ENCODE measurements at regions not wholly inside any gene's neighbourhood (a gene's known extent, or its start where the extent isn't known, plus 50 kb on each side); places are given as distances from the start of the nearest gene placed in this dataset.

DNA sequence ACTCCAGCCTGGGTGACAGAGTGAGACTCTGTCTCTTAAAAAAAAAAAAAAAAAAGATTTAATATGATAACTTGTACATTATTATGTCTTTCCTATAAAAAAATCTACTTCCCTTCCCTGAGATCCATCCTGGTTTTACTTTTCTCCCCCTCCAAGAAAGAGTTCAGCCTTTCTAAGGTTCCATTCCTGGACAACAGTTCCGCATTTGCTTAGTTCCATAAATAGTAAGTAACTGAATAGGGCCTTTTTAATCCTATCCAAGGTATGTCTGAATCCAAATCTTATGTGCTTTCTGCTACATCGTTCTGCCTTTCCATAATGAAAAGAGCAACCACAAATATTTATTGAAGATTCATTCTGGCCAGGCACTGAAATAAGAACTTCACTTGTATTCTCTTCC is 187.8 kb downstream of the DACT1 start:
- H2BK5ac ChIP-seq (ENCODE audit: low read depth, low read length) = no peak overlapping the region
- H4K5ac ChIP-seq (ENCODE audit: insufficient read length, low read depth, low read length) = no peak overlapping the region
- no peak overlapping the region for H2BK20ac ChIP-seq (ENCODE audit: low read length)
- FAIRE-seq (no peak), DNase-seq (ENCODE audit: low read depth in 1 of 2, low spot score in 2 of 2) (no peak)
- H2BK15ac ChIP-seq (ENCODE audit: low read length) = no peak overlapping the region
- no peak overlapping the region for H2BK12ac ChIP-seq (ENCODE audit: low read depth, low read length)
- H4K8ac ChIP-seq (ENCODE audit: extremely low read depth, insufficient read depth, low read length) = no peak overlapping the region
- no peak overlapping the region for H3K56ac ChIP-seq (replicated peaks; ENCODE audit: insufficient read length, low read depth, low read length)
- ChIA-PET POLR2A (ENCODE audit: partially characterized antibody) (no interaction called here), CTCF (ENCODE audit: partially characterized antibody) (interaction anchor here (0.9 to 4.6 kb wide), 12 partner anchors 9 to 203 kb away, joined by 3 to 30 read pairs (median 6); no protein-coding TSS in a partner anchor)
- H4K91ac ChIP-seq (replicated peaks; ENCODE audit: insufficient read length, low read length) = no peak overlapping the region
- no peak overlapping the region for H2AFZ ChIP-seq (ENCODE audit: low read length)
- no peak overlapping the region for H3K18ac ChIP-seq (ENCODE audit: extremely low read depth, low read length)
- no peak overlapping the region for H2BK120ac ChIP-seq (replicated peaks; ENCODE audit: low read depth, low read length)
- H3K36me3 ChIP-seq (ENCODE audit: control insufficient read depth in 2 of 4, insufficient read depth in 4 of 4, low read length in 3 of 4) = no peaks in the 10 kb centered on the region; a peak in 1 of 8 replicates
- 100% methylated on average over 2 of the region's 2 CpGs; no CpG with 5 or more reads in 1 of the 2 experiments for WGBS, 2 experiments (ENCODE audit: extremely low coverage in 1 of 2, insufficient coverage in 1 of 2, insufficient read length in 1 of 2, insufficient replicate concordance in 2 of 2, low coverage in 1 of 2, low lambda C conversion rate in 2 of 2, missing lambda C conversion rate in 1 of 2)
- H3K79me2 ChIP-seq (ENCODE audit: control insufficient read depth in 1 of 2, insufficient read depth in 2 of 2, low read length in 2 of 2) = no peaks in the 10 kb centered on the region
- peaks cover 6 to 9% of the 10 kb centered on the region in 2 experiments for H3K9me3 ChIP-seq (ENCODE audit: insufficient read depth in 2 of 2, low read depth in 1 of 2, low read length in 1 of 2)
- no peaks in the 10 kb centered on the region for H3K4me1 ChIP-seq (replicated peaks in 1 of 4; ENCODE audit: control insufficient read depth in 3 of 4, insufficient read depth in 4 of 4, low read length in 3 of 4)
- no peak overlapping the region for H3K14ac ChIP-seq (ENCODE audit: insufficient read length)
- H3K9ac ChIP-seq (replicated peaks in 1 of 4; ENCODE audit: extremely low read depth in 1 of 4, low read depth in 3 of 4, low read length in 3 of 4) = no peak overlapping the region
- no peak overlapping the region for H3K4ac ChIP-seq (replicated peaks; ENCODE audit: insufficient read length, low read depth, low read length)
- H3K79me1 ChIP-seq (ENCODE audit: low read depth, low read length) = no peaks in the 10 kb centered on the region
- no peak overlapping the region for H3K27ac ChIP-seq (ENCODE audit: low read depth, low read length)
- no peak overlapping the region for H3K4me2 ChIP-seq (ENCODE audit: insufficient read depth in 1 of 2, low read depth in 2 of 2, low read length in 2 of 2)
- no peaks in the 10 kb centered on the region for H3K27me3 ChIP-seq (replicated peaks in 1 of 4; ENCODE audit: control insufficient read depth in 3 of 4, extremely low read depth in 1 of 4, insufficient read depth in 3 of 4, low read length in 3 of 4)
- H3K4me3 ChIP-seq (ENCODE audit: extremely low read depth in 1 of 4, insufficient read depth in 2 of 4, low read depth in 3 of 4, low read length in 4 of 4) = no peak overlapping the region
- H2AK5ac ChIP-seq (ENCODE audit: low read depth, low read length) = no peak overlapping the region
- no peaks in the 10 kb centered on the region for H3K23me2 ChIP-seq (ENCODE audit: low read depth, low read length)
- no peaks in the 10 kb centered on the region for H4K20me1 ChIP-seq (replicated peaks in 1 of 2; ENCODE audit: control insufficient read depth in 1 of 2, insufficient read depth in 2 of 2, low read length in 2 of 2)
- no peak overlapping the region for H3K23ac ChIP-seq (ENCODE audit: insufficient read length)
- TF ChIP-seq BACH1 (IDR thresholded peaks at IDR 0.05; ENCODE audit: low read length) (no peak), SP2 (IDR thresholded peaks at IDR 0.05; ENCODE audit: low read length) (no peak), POU5F1 (IDR thresholded peaks at IDR 0.05; ENCODE audit: low read depth, low read length) (no peak)
